NCI-H2107 treated with DMSO at 0.1 percent for 48 hours (cell line): ENCODE measurements at regions not wholly inside any gene's neighbourhood (a gene's known extent, or its start where the extent isn't known, plus 50 kb on each side); places are given as distances from the start of the nearest gene placed in this dataset.

Experiments used
- DNase-seq: peaks from one replicate; lab custom pipeline; 2025; ENCODE audit not compliant: unreplicated experiment; lab: John Stamatoyannopoulos, UW

GRCh38 chr19:29321116-29321515, 108.2 kb upstream of the UQCRFS1 start:
- DNase-seq, result no peak

- DNase-seq, result no peak
Observed at GRCh38 chr19:29323021-29323430, 110.1 kb upstream of the UQCRFS1 start.

- no peak for DNase-seq
Observed at GRCh38 chr19:29323440-29324290, 110.7 kb upstream of the UQCRFS1 start.

GRCh38 chr19:29324291-29324680, 111.3 kb upstream of the UQCRFS1 start:
- no peak for DNase-seq

GRCh38 chr19:29324717-29325116, 111.8 kb upstream of the UQCRFS1 start:
- no peak for DNase-seq

GRCh38 chr19:29325241-29325975, 112.5 kb upstream of the UQCRFS1 start:
- no peak for DNase-seq

- DNase-seq, result no peak
Observed at GRCh38 chr19:29326351-29326750, 113.4 kb upstream of the UQCRFS1 start.

- no peak for DNase-seq
Observed at GRCh38 chr19:29326849-29327840, 114.2 kb upstream of the UQCRFS1 start.

GRCh38 chr19:29328586-29328985, 115.6 kb upstream of the UQCRFS1 start:
- DNase-seq, result no peak

GRCh38 chr19:29329460-29330134, 116.6 kb upstream of the UQCRFS1 start:
- DNase-seq, result no peak

- DNase-seq, result no peak
Observed at GRCh38 chr19:29336425-29336824, 123.5 kb upstream of the UQCRFS1 start.

- DNase-seq, result no peak
Observed at GRCh38 chr19:29337029-29337428, 124.1 kb upstream of the UQCRFS1 start.

GRCh38 chr19:29338480-29338879, 125.5 kb upstream of the UQCRFS1 start:
- no peak for DNase-seq

- no peak for DNase-seq
Observed at GRCh38 chr19:29342721-29343120, 129.8 kb upstream of the UQCRFS1 start.

GRCh38 chr19:29364224-29364726, 151.3 kb upstream of the UQCRFS1 start:
- no peak for DNase-seq

- no peak for DNase-seq
Observed at GRCh38 chr19:29364999-29365398, 152.0 kb upstream of the UQCRFS1 start.

- DNase-seq, result no peak
Observed at GRCh38 chr19:29365836-29366417, 153.0 kb upstream of the UQCRFS1 start.

GRCh38 chr19:29366757-29367156, 153.8 kb upstream of the UQCRFS1 start:
- DNase-seq, result no peak

- DNase-seq, result no peak
Observed at GRCh38 chr19:29367791-29368222, 154.9 kb upstream of the UQCRFS1 start.

- DNase-seq, result no peak
Observed at GRCh38 chr19:29370276-29370675, 155.5 kb upstream of the VSTM2B start.
